ENCODE measurements at regions not wholly inside any gene's neighbourhood (a gene's known extent, or its start where the extent isn't known, plus 50 kb on each side); places are given as distances from the start of the nearest gene placed in this dataset.

DNA sequence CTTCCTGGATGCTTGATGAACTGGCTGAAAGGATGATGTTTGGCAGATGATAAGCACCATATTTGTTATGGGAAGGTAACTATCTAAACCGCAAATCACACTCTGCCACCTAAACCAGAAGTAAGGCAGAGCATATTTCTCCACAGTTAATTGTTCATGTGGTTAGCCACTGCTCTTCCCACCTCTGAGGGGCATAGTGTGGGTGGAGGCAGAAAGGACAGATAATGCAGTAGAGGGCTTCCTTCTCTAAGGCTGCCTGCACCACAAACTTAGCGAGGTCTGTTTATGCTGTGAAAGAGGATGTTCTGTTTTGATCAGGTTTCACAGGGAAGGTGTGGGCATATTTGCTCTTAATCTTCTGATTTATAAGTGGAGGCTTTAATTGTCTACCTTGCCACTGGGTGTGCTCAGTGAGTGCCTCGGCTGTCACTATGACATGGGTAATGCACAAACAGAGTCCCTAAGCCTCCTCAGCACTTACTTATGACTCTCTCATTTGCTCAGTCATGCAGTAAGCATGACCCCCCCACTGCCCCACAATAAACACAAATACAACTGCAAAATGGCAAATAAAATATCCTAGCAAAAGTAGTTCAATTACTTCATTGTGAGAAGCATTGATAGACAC lies 401.0 kb downstream of the TMA16 start:
- DNase-seq = peak; percentile 11 to 50

DNA sequence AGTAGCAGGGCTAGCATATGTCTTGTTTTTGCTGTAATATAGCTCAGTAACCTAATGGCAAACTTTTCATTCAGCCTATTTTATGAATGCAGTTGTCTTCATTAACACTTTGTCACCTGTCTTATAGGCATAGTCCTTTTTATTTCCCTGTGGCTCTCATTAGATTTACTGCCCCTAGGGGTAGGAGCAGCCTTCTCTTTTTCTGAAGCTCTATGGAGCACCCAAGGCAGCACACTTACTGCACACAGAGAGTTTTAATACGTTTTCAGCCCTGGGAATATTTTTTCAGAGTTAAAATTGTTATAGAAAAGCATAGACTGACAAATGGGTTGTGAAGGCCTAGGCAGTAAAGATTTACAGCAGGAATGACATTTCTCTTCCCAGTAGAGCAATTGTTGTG lies 406.8 kb downstream of the TMA16 start:
- DNase-seq = no peak

DNA sequence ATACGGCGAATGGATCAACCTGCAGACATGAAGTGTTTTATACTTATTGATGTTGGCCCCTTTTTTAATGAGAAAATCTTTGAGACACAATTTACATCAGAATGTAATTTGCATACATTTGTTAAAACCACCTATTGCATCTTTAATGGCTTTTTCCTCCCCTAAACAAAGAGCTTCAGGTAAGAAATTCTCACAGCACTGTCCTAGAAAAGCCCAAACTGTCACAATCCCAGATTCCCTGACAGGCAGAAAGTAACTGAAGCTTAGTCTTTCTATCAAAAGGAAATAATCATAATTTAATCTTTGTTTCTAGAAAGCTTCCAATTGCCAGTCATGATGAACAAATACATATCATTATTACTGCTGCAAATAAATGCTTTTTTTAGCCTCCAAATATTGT lies 407.9 kb downstream of the TMA16 start:
- no peak for DNase-seq

DNA sequence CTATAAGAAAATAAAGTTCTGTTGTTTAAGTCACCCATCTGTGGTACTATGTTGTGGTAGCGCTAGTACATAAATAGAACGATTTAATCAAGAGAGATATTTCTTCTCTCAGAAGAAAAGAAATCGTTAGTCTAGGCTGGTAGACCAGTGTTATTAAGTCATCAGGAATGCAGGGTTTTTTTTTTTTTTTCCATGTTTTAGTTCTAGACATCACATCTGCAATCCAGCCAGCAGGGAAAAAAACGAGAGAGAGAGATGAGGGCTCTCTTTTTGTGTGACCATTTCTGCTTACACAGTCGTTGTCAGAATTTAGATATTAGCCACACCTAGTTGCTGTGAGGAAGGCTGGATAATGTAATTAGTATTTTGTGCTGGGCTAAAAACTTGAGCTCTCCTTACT lies 417.4 kb downstream of the TMA16 start:
- no peak for DNase-seq

DNA sequence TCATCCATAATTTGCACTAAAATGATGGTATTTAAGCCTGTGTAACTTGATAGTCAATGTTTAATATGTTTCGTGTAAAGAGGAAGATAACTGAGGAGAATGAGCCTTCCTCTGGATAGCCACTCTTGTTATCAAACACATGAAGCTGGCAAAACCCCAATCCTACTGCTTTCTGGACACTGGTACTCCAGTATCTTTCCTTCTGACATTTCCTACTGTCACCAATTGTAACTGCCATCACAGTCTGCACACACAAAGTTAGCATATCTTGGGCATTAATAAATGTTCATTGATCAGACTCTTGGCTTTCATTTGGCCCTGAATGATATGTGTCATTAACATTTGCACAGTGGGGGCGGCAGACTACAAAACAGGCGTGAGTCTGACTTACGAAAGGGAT lies 419.1 kb downstream of the TMA16 start:
- DNase-seq = no peak

DNA sequence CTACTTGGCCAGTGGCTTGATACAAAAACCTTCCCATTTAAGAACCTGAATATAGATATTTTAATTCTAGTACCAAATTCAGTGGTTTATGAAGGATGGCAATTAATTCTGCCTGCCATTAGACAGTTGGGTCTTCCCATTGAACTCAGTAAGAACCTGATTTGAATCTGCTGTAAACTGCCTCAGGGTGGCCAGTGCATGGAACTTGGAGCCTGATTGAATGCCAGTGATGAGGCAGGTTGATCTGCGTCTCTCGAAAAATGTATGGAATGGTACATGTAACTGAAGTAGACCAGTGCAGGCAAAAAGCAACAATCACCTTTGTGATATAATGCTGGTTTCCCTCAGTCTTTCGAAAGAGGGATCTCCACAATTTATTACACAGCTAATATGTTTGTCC lies 421.4 kb downstream of the TMA16 start:
- no peak for DNase-seq

DNA sequence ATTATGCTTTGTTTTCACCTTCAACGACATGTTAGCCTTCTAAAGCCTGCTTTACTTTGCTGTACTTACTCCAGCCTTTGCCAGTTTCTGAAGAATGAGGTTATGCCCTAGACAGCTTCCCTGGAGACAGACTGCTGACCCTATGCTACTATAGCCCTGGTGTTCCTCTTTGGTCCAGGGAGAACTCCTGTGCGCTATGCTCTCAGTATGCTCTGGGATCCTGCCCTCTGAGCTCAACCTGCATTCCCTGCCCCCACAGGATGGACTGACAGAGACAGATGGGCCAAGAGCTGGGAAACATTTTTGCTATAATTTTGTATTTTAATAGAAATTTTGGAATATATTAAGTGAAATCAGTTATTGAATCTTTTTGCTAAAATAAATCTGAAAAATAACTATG lies 425.9 kb downstream of the TMA16 start:
- DNase-seq = no peak

DNA sequence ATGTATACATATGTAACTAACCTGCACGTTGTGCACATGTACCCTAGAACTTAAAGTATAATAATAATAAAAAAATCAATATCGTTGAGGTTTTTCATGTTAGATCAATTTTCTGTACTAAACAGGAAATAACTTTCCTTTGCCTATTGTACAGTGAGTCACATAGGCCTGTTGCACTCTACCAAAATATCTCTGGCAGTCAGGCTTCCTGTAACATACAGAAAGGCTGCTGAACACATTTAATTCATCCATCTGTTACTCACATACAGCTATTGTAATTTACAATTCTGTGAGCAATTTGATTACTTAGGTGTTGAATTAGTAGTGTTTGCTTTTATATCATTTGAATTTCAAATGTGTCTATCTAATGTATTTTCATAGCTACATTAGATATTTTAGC lies 427.8 kb downstream of the TMA16 start:
- DNase-seq = no peak

DNA sequence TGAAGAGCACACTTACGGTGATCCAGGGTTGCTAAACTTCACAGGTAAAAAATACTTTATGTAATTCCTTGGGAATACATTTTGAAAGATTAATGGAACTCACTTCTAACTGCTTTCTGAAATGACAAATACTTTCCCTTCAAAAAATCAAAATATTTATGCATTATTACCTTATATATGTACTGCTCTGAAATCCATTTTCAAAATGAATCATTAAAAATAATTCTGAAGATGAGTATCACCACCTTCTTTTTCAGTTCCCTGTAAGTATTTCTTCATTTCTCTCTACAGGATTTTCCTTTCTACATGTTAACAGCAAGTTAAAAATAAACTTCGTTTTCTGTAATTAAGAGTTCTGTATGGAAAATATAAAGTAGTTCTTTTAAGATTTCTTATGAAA lies 428.6 kb downstream of the TMA16 start:
- DNase-seq = no peak

DNA sequence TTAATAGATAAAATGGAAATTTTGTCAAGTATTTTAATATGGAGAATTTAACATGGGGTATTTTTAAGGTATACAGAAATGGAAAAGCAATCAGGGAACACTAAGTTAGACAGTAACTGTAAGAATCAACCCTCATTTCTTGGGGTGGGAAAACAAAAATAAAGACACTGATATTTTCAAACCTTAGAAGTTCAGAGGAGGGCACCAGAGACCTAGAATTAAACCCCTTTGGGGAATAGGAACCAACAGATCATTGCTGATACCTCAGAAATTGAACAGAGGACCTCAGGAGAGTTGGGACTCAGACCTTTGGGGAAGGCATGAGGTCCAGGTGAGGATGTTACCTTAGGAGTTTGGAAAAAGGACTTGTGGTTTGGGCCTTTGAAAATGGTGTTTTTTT lies 435.6 kb downstream of the TMA16 start:
- DNase-seq = no peak

DNA sequence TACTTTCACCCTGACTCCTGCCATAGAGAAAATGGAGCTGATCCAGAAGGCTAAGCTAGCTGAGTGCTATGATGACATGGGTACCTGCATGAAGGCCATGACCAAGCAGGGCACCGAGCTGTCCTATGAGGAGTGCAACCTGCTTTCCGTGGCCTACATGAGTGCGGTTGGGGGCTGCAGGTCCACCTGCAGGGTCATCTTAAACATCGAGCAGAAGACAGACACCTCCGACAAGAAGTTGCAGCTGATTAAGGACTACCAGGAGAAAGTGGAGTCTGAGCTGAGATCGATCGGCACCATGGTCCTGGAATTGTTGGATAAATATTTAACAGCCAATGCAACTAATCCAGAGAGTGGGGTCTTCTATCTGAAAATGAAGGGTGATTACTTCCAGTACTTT lies 438.0 kb downstream of the TMA16 start:
- DNase-seq = no peak

DNA sequence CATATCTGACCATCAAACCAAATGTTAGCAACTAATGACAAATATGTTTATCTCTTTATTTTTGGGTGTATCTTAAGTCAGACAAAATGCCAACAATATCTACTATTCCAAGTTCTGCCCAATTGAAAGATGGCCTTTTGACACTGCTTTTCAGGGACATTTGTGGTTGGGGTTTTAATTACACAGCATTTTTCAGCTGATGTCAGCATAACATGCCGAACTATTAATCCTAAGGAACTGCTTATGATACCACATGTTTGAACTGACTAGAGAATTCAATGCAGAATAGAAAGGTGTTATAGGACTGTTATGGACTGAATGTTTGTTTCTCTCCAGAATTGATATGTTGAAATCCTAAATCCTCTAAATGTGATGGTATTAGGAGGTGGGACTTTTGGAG lies 445.1 kb downstream of the TMA16 start:
- no peak for DNase-seq

DNA sequence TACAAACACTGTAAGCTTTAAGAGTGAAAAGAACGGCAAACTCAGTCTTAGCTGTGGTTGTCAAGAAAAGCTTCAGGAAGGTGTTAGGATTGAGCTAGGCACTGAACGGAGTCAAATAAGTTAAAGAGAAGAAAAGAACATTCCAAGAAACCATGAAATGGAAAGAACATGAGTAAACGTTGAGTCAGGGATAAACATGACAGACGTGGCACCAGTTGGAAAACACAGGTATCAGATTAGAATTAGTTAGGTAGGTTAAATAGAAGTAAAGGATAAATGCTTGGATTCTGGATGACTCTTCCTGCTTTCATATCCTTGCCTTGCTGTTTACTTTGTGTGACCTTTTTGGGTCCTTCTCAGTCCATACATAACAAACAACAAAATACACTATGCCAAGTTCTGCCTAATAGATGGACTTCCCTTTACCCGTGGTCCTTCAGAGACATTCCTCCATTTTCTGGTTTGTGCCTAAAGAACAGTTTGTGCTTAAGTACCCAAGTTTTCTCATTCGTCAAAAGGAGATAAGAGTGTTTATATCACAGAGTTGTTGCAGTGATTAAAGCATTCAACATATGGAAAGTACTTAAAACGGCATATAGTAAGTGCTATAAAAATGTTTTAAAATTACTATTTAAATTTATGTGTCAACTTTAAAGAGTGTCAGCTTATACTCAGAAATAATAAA lies 446.9 kb downstream of the TMA16 start:
- no peak for DNase-seq

DNA sequence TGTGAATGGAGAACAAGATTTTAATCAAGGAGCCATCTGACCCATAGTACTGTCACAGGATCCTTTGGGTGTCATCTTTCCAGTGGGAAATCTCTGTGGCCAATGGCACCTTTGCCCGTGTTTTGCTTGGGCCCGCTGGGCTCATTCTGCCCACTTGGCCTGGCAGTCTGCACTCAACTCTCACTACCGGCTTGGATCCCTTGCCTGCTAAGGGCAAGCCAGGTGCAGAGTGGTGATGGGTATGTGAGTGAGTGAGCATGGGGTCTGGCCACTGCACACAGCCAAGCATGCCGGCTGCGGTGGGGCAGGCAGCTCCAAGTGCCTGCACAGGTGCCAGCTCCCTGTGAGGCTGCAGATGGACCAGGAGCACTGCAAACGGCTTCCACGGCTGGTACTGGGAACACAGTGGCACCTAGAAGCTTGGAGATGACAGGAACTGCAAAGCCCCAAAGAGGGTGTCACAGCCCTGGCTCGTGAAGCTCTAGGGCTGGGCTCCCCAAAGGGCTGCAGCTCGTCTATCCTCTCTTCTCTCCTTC lies 454.5 kb downstream of the TMA16 start:
- DNase-seq = no peak

DNA sequence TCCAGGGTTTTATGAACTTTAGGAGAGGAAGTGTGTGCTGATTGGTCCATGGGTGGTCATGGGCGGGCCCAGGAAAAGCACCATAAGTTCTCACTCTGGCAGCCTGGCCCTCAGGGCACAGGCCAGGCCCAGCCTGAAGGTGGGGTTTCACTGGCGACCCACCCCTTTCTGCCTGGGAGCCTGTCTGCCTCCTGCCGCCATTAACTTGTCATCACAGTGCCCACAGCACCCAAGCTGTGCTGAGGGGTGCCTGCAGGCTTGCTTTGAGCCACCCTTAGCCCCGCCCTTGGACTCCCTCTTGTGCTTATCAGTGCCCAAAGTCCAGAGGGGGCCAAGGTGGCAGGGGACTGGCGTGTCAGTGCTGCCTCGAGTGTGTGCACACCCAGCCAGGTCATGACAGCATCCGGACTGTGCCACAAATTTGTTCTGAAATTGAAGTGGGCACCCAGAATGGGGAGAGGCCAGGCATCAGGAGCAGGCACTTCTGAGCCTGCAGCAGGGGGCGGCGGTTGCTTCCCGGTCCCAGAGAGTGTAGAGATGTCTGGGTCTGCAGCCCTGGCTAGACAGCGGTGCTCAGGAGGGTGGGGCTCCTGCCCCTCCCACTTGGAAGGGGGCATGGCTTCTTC lies 455.6 kb downstream of the TMA16 start:
- no peak for DNase-seq

DNA sequence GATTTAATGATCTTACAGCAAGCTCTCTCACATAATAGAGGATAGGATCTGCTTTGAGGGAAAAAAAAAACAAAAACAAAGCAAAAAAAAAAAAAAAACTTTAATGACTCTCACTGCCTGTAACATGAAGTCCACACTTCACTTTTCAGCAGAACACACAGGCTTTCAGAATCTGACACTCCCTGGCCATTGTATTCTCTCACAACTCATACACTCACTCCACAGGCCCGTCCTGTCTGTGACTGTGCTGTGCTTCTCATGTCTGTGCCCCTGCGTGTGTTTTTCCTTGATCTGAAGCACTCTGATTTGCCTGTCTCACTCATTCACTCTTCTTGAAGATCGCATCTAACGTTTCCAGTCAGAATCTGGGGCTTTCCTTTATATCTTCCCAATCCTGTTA lies 460.8 kb downstream of the TMA16 start:
- DNase-seq = no peak

DNA sequence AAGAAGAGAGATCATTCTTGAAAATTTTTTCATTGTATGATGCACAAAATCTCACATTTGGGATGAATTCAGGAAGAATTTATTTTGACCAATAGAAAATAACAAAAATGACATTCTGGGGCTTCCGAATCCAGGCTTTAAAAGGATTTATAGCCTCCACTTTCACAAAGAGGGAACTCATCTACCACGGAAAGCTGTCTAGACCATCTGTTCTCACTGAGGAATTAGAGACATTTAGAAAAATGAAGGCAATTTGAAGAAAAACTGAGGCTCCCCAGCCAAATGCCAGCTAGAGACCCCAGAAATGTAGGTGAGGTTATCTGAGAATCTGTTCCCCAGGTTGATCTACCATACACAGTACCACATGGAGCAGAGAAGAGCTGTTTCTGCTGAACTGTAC lies 464.3 kb downstream of the TMA16 start:
- no peak for DNase-seq

DNA sequence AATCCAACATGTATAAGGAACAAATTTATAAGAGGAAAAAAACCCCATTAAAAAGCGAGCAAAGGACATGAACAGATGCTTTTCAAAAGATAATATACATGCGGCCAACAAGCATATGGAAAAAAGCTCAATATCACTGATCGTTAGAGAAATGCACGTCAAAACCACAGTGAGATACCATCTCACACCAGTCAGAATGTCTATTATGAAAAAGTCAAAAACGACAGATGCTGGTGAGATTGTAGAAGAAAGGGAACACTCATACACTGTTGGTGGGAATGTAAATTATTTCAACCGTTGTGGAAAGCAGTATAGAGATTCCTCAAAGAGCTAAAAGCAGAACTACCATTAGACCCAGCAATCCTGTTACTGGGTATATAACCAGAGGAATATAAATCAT lies 465.4 kb downstream of the TMA16 start:
- DNase-seq = no peak

DNA sequence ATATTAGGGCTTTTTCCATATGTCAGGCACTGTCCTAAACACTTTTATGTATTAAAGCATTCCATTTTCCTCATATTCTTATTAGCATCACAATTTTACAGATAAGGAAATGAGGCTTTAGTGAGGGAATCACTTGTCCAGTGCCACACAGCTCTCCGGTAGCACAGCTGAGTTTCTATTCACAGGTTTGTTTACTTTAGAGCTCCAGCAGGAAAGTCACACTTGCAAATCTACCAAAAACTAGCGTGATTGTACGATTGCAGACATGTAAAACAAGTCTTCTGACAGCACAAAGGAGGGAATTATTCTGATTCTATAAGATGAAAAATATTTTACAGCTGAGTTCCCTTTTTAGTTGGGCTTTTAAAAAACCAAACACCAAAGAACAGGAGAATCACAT lies 472.1 kb downstream of the TMA16 start:
- DNase-seq = no peak

DNA sequence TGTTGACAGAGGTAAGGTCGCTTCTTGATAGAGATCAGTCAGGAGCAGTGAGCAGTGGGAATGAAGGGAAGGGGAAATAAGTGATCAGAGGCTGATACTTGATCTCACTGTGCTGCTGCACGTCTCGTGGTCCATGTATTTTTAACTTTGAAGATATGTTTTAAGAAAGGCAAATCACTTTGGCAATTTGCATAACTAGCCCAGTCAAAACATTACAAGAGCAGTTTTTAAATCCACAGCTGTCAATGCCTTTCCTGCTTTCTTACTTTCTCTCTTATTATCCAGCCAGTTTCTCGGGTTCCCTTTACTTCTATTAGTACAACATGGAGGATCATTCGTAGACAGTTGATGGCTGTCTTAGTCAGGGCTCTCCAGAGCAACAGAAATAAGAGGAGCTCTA lies 472.8 kb downstream of the TMA16 start:
- no peak for DNase-seq

DNA sequence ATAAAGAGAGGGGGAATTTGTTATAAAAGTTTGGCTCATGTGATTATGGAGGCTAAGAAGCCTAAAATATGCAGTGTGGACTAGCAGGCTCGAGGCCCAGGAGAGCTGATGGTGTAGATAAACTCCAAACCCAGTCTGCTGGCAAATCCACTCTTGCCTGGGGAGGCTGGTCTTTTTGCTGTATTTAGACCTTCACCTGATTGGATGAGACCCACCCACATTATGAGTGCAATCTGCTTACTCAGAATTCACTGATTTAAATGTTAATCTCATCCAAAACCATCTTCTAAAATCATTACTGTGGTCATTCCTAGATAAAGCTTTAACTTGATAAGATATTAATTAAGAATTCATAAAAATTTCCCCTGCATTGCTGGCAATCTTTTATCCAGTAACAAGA lies 473.2 kb downstream of the TMA16 start:
- no peak for DNase-seq

DNA sequence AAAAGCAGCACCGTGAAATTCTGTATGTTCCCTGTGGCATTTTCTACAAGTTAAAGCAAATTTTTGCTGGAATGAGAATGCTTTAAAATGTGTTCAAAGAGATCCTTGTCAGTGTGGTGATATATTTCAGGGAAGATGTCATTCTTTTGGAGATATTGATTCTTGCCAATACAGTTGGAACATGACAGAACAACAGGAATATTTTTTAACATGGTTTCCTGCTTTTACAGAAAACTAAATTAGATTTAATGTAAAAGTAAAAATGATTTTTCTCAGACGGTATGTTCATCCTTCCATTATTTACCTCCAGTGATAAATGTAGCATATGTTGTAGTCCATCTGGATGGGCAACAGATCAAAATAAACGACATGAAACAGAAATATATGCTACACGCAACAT lies 474.8 kb downstream of the TMA16 start:
- DNase-seq = no peak

DNA sequence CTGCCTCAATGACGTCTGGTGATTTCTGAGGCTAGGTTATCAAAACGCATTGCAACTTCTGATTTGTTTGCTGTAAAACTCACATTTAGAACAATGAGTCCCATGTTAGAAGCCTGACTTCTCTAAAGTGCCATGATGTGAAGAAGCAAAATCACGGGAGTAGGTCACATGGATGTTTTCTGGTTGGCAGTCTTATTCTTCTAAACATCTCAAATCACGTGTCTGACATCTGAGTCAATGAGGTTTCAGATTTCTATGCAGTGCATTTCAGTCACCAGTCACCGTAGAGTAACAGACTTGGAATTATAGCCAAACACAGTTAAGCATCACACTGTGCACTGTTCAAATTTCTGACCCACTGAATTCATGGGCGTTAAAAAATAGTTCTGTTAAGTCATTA lies 482.1 kb downstream of the TMA16 start:
- no peak for DNase-seq

DNA sequence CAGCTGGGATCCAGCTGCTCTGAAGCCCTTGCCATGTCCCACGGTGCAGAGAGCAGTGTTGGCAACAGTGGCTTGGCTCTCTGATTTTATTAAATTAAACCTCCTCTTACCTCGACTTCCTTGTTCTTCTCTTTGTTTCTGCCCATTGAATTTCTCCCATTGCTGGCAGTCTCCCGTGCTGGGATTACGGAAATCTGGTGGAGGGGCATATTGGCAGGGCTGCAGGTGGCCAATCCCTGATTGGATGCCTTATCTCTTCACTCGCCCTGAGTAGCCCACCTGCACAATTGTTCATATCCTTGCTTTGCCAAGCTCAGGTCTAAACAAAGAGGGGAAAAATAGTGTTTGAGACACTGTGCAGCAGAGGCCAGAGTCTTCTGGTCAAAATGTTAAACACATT lies 493.9 kb downstream of the TMA16 start:
- no peak for DNase-seq

DNA sequence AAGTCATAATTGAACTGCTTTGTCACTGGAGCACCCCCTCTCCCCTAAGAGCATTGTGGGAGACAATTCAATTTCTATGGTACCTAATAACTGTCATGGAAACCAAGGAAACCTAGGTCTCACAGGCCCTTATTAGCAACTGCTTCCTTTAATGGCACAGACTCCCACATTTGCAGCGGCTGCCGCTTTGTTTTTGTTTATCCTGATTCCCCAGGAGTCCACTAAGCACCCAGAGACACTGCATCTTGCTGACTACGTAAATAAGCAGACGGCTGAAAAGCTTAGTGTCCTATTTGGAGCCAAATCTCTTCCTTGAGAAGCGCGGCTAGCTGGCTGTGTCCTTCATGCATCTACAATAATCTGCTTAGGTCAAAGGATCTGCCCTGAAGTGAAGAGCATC lies 494.4 kb downstream of the TMA16 start:
- no peak for DNase-seq

Data from CD4-positive, alpha-beta T cell treated with Interleukin-4 for 1 hour (primary cell).